Caco-2 (cell line): ENCODE measurements at regions not wholly inside any gene's neighbourhood (a gene's known extent, or its start where the extent isn't known, plus 50 kb on each side); places are given as distances from the start of the nearest gene placed in this dataset.
A peak's percentile ranks its signal among the peaks of the same experiment; 100 is the strongest.
"Not testable (repeated sequence)": the region's sequence is repeated elsewhere in the genome, so short reads cannot be mapped to it uniquely, and the experiment has no call there.

Source experiments
- BruUV-seq: library from RNA; stranded (reverse); fragments of 400-500 nt; replicated peaks from 2 replicates; lab custom pipeline; 2021; lab: Mats Ljungman, UMichigan
- CTCF ChIA-PET: fragments of 300-600 bp; sonication (Branson Sonifier 250); formaldehyde crosslinking; loops from one replicate; lab custom pipeline; 2022; ENCODE audit warnings: antibody characterized with exemption; lab: Charles Lee
- POLR2A ChIA-PET: fragments of 300-600 bp; sonication (Branson Sonifier 250); formaldehyde crosslinking; loops from one replicate; lab custom pipeline; 2022; ENCODE audit warnings: antibody characterized with exemption; lab: Charles Lee
- DNase-seq, 2 experiments: peaks; one replicate each; pipeline versions ENCODE4 v3.0.0 to v3.0.0-alpha.2; 2020 to 2022
- H3K27me3 ChIP-seq: replicated peaks from 2 replicates; pipeline ENCODE4 v1.6.0; 2011; ENCODE audit warnings: low read length; ENCODE audit not compliant: control insufficient read depth, insufficient read depth
- H3K36me3 ChIP-seq: 2 replicates; pipeline ENCODE4 v1.5.1; 2011; ENCODE audit warnings: low read length; ENCODE audit not compliant: control insufficient read depth, insufficient read depth
- H3K4me1 ChIP-seq: fragments of 250-450 bp; sonication (Bioruptor Pico); 2 replicates; pipeline ENCODE4 v1.5.1; 2020; ENCODE audit warnings: mild to moderate bottlenecking
- H3K4me3 ChIP-seq: 2 replicates; pipeline ENCODE4 v1.5.1; 2011; ENCODE audit warnings: low read depth, mild to moderate bottlenecking, control low read depth, low read length
- H3K9me3 ChIP-seq: fragments of 250-450 bp; sonication (Bioruptor Pico); 2 replicates; pipeline ENCODE4 v1.5.1; 2020; ENCODE audit warnings: mild to moderate bottlenecking, moderate library complexity
- H3K27ac Mint-ChIP-seq: one replicate; pipeline ENCODE4 v1.8.0; 2022; ENCODE audit warnings: mixed read lengths; ENCODE audit not compliant: unreplicated experiment
- H3K27me3 Mint-ChIP-seq: one replicate; pipeline ENCODE4 v1.8.0; 2022; ENCODE audit warnings: mixed read lengths; ENCODE audit not compliant: insufficient read depth, unreplicated experiment
- H3K36me3 Mint-ChIP-seq: one replicate; pipeline ENCODE4 v1.8.0; 2022; ENCODE audit warnings: mild to moderate bottlenecking, mixed read lengths; ENCODE audit not compliant: insufficient read depth, unreplicated experiment
- H3K4me1 Mint-ChIP-seq: one replicate; pipeline ENCODE4 v1.8.0; 2022; ENCODE audit warnings: low read depth, mixed read lengths; ENCODE audit not compliant: unreplicated experiment
- H3K4me3 Mint-ChIP-seq: one replicate; pipeline ENCODE4 v1.8.0; 2022; ENCODE audit warnings: mild to moderate bottlenecking, moderate library complexity, mixed read lengths; ENCODE audit not compliant: unreplicated experiment
- H3K9me3 Mint-ChIP-seq: one replicate; pipeline ENCODE4 v1.8.0; 2022; ENCODE audit warnings: mixed read lengths; ENCODE audit not compliant: unreplicated experiment
- intact Hi-C: fragments of 100-400 bp; cut with micrococcal nuclease; formaldehyde crosslinking; loops from one replicate; pipeline ENCODE4 v1.10.0; 2022; ENCODE audit not compliant: unreplicated experiment
- TF ChIP-seq, protein P1 (sequence below), 2 experiments: fragments of 200-600 bp in 1 of 2; IDR thresholded peaks; 1 replicate in 1 of 2; 2 replicates in 1 of 2; pipeline versions ENCODE4 v1.5.1 to v1.8.0; 2011 to 2022; ENCODE audit warnings: antibody characterized with exemption in 1 of 2, control low read depth in 1 of 2, inconsistent platforms in 1 of 2, low read depth in 1 of 2, low read length in 1 of 2, mild to moderate bottlenecking in 1 of 2, moderate library complexity in 1 of 2; ENCODE audit not compliant: insufficient read depth in 1 of 2, severe bottlenecking in 1 of 2, unreplicated experiment in 1 of 2

DNA sequence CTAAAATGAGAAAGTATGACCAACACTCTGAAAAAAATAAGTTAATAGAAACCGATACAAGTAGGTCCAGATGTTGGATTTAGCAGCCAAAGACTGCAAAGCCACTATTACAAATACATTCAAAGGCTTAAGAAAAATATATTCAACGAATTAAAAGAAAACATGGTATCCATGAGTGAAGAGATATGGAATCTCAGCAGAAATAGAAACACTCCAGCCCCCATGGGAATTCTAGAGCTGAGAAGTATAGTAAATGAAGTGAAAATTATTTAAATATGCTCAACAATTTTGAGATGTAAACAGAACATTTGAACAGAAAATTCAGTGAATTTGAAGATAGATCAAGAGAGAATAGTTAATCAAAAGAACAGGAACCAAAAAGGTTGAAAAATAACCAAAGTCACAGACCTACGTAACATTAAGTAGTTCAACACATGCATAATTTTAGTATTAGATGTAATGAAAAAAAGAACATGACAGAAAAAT, 72.0 kb upstream of the WIPF3 start:
- ChIA-PET POLR2A (no interaction called here), CTCF (no interaction called here)
- no peaks in the 10 kb centered on the region for H3K4me1 ChIP-seq
- DNase-seq: no peak
- Mint-ChIP-seq H3K36me3 (no peaks in the 10 kb centered on the region), H3K4me1 (no peaks in the 10 kb centered on the region), H3K27me3 (peaks cover 17% of the 10 kb centered on the region), H3K9me3 (no peaks in the 10 kb centered on the region), H3K4me3 (no peak overlapping the region), H3K27ac (no peak overlapping the region)
- TF ChIP-seq, protein P1, sequence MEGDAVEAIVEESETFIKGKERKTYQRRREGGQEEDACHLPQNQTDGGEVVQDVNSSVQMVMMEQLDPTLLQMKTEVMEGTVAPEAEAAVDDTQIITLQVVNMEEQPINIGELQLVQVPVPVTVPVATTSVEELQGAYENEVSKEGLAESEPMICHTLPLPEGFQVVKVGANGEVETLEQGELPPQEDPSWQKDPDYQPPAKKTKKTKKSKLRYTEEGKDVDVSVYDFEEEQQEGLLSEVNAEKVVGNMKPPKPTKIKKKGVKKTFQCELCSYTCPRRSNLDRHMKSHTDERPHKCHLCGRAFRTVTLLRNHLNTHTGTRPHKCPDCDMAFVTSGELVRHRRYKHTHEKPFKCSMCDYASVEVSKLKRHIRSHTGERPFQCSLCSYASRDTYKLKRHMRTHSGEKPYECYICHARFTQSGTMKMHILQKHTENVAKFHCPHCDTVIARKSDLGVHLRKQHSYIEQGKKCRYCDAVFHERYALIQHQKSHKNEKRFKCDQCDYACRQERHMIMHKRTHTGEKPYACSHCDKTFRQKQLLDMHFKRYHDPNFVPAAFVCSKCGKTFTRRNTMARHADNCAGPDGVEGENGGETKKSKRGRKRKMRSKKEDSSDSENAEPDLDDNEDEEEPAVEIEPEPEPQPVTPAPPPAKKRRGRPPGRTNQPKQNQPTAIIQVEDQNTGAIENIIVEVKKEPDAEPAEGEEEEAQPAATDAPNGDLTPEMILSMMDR (IDR thresholded peaks at IDR 0.05; ENCODE audit: insufficient read depth in 1 of 2, low read depth in 1 of 2, low read length in 1 of 2, severe bottlenecking in 1 of 2, unreplicated experiment in 1 of 2): no peak
- intact Hi-C loops: no loop called here
- H3K4me3 ChIP-seq: no peak overlapping the region
- no peaks in the 10 kb centered on the region for H3K9me3 ChIP-seq
- H3K27me3 ChIP-seq: no peaks in the 10 kb centered on the region
- H3K36me3 ChIP-seq: no peaks in the 10 kb centered on the region
- no TSS peak for BruUV-seq

DNA sequence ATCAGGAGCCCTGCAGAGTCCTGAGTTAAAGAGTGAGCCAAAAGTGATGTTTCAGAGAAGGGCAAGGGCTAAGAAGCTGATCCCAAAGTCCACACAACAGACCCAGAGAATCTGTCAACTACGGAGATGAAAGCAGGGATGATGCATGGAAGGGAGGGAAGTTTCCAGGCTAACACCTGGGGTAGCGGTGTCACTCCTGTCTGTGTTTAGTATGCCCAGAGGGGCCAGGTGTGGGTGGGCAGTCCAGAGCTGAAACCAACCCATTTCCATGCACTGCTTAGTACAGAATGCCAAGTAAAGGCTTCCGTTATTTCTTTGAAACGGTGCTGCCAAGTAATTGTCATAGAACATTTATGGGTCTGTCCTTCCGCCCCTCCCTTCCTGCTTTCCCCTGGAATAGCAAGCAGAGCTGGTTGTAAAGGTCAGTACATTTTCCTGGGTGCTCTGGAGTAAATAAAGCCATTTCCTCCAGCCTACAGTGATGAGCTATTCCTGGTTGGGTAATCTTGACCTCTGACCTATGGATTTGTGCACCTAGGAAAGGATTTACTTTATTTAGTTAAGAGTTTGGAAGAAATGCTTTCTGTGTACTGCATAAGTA, 58.6 kb upstream of the WIPF3 start:
- intact Hi-C loops: loop anchor here (1.0 to 2.0 kb wide), 4 partner anchors 67 to 315 kb away; no protein-coding TSS in a partner anchor
- POLR2A ChIA-PET, H3K4me1 Mint-ChIP-seq, H3K27ac Mint-ChIP-seq, H3K36me3 Mint-ChIP-seq, BruUV-seq, H3K4me1 ChIP-seq, H3K9me3 Mint-ChIP-seq, H3K36me3 ChIP-seq, H3K4me3 ChIP-seq, H3K9me3 ChIP-seq, H3K27me3 ChIP-seq, H3K4me3 Mint-ChIP-seq: not testable (repeated sequence)
- CTCF ChIA-PET: interaction anchor here (0.6 to 1.8 kb wide), 6 partner anchors 18 to 454 kb away, joined by 3 to 20 read pairs (median 4); no protein-coding TSS in a partner anchor
- H3K27me3 Mint-ChIP-seq: peaks cover 17% of the 10 kb centered on the region
- peak in 1 of 2 experiments; percentile 51 for DNase-seq

DNA sequence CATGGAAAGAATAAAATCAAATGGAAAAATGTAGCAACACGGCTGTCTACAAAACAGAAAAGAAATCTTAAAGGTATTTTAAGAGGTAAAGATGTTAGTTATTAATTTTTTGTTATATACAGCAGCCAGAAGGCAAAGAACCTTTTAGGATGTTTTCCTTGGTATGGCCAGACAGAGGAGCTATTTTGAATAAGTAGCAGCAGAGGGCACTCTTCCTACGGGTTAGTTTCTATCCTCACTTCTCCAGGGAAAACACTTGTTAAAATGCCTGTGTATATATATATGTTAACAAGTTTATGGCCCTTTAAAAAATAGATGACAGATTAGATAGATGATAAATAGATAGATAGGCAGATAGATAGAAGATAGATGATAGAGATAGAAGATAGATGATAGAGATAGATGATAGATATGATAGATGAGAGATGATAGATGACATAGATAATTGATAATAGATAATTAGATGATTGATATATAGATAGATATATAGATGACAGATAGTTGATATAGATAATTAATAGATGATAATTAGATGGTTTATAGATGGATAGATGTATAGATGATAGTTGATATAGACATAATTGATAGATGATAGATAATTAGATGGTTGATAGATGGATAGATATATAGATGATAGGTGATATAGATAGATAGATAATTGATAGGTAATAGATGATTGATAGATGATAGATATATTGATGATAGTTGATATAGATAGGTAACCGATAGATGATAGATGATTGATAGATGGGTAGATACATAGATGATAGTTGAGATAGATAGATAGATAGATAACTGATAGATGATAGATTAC, 57.8 kb upstream of the WIPF3 start:
- CTCF ChIA-PET: interaction anchor here (0.6 to 1.8 kb wide), 6 partner anchors 17 to 455 kb away, joined by 3 to 20 read pairs (median 4); no protein-coding TSS in a partner anchor
- Mint-ChIP-seq H3K27ac (no peak overlapping the region), H3K4me1 (peaks cover 7% of the 10 kb centered on the region), H3K27me3 (peaks cover 20% of the 10 kb centered on the region), H3K9me3 (no peaks in the 10 kb centered on the region), H3K36me3 (no peaks in the 10 kb centered on the region), H3K4me3 (no peak overlapping the region)
- DNase-seq: peak in 1 of 2 experiments; percentile 29
- no peaks in the 10 kb centered on the region; the same call in 1 of the 2 replicates for H3K27me3 ChIP-seq
- no peaks in the 10 kb centered on the region for H3K4me1 ChIP-seq
- TF ChIP-seq, protein P1 (IDR thresholded peaks at IDR 0.05; ENCODE audit: insufficient read depth in 1 of 2, low read depth in 1 of 2, low read length in 1 of 2, severe bottlenecking in 1 of 2, unreplicated experiment in 1 of 2): peak; percentile 62 to 64
- H3K9me3 ChIP-seq: no peaks in the 10 kb centered on the region
- no peaks in the 10 kb centered on the region for H3K36me3 ChIP-seq
- no TSS peak for BruUV-seq
- intact Hi-C loops: loop anchor here (1.0 to 2.0 kb wide), 4 partner anchors 66 to 314 kb away; no protein-coding TSS in a partner anchor
- POLR2A ChIA-PET: no interaction called here
- no peak overlapping the region for H3K4me3 ChIP-seq
